Hippocampal formation (tissue), 2 donors: ENCODE measurements at regions not wholly inside any gene's neighbourhood (a gene's known extent, or its start where the extent isn't known, plus 50 kb on each side); places are given as distances from the start of the nearest gene placed in this dataset.

Source experiments
- DNase-seq, 2 donors: peaks; one replicate each; lab custom pipeline; 2025; lab: John Stamatoyannopoulos, UW

- no peak for DNase-seq
These were observed 108.5 kb downstream of the CYB561 start for GRCh38 chr17:63337579-63337978.

GRCh38 chr17:63338272-63338671 is 107.8 kb downstream of the CYB561 start:
- no peak for DNase-seq

DNA sequence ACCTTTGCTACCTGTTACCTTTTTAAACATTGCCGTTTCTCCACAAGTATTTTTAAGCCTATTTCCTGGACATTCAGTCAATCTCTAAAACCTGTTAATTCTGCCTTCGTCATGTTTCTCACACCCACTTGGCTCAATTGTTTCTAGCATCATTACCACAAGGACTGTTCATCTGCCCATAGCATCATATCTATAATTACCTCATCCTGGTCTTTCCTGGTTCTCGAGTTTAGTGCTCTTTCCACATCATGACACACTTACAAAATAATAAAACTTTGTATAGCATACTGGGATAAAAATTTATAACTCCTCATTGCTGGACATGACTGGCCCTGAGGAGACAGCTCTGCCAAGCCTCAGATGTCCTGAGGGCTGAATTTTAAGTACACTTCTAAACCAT is 104.8 kb downstream of the CYB561 start:
- DNase-seq, result no peak

DNA sequence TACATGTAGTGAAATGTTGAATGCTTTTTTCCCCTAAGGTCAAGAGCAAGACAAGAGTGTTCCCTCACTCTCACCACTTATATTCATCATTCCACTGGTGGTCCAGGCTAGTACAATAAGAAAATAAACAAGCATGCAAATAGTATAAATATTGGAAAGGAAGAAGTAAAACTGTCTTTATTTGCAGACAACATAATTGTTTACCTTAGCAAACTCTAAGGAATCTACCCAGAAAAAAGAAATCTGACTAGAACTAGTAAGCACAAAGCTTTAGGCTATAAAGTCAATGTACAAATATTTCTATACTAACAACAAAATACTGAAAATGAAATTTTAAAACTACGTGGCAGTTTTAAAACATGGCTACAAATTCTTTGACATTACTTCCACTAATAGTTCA is 101.7 kb downstream of the CYB561 start:
- DNase-seq, result no peak

DNA sequence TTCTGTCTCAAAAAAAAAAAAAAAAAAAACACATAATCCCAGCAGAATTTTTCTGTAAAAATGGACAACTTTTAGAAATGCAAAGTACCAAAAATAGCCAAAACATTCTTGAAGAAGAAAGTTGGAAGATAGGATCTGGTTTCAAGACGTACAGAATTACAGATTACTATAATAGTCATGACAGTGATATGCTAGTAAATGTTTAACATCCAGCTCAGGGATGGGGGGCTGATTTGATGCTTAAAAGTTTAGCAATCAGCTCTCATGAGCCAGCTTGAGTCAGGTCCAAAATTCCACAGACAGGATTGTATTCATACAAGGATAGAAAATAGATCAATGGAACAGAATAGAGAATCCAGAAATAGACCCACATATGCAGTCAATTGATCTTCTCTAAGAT is 100.5 kb downstream of the CYB561 start:
- DNase-seq, result no peak

- DNase-seq, result no peak
These were observed 98.6 kb downstream of the CYB561 start for GRCh38 chr17:63347475-63347874.

DNA sequence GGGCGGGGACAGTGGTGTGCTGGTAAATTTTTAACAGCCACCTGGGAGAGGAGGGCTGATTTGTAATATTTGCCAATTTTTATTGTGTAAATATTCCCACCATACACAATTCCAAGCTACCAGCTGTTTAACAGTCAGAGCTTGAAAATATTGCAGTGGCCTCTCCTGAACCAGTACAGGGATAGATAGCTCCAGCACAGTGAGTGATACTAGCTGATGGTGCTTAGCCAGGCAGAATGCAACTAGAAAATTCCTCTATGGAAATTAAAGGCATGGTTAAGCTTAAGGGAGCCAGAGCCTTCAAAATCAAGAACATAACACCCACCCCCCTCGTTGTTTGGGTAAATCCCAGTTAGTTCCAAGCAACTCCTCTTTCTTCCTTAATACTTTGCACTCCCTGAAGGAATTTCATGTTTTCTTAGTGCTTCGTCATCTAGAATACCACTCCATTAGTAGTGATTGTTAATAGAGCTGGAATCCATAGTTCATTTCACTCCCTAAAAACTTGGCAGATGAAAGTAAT is 96.6 kb downstream of the CYB561 start:
- no peak for DNase-seq

GRCh38 chr17:63350364-63350763 is 95.7 kb downstream of the CYB561 start:
- no peak for DNase-seq

DNA sequence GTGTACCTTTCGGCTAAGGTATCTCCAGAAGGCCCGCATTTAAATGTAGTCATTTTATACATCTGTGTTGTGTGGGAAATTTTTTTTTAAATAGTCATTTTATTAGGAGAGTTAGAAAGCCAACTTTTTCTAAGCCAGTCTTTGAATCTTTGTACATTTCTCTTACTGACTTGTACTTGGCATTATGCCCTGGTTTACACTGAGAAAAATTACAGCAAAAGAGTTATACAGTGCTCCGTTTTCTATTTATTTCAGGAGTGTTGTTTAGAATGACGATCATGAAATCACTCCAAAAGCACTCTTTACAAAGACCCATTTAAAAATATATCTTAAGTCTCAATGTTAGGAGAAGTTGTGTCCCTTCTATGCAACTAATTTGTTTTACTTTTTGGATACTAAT is 91.8 kb downstream of the CYB561 start:
- DNase-seq, result no peak

DNA sequence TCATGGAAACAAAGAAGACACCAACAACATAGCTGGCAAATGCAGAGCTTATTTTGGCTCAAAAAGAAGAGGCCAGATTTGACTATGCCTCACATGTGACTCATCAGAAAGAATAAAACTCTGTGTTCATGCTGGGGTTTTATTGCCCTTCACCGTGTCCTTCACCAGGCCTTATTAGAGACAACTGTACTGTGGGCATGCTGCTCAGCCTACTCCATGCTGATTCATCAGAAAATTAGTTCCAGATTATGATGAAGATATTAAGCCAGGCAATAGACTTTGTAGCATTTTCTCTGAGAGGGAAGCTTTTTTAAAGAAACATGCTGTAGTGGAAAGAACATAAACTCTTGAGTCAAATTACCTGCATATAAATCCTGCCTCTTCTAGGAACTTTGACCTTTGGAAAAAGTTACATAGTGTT is 89.8 kb downstream of the CYB561 start:
- no peak for DNase-seq

DNA sequence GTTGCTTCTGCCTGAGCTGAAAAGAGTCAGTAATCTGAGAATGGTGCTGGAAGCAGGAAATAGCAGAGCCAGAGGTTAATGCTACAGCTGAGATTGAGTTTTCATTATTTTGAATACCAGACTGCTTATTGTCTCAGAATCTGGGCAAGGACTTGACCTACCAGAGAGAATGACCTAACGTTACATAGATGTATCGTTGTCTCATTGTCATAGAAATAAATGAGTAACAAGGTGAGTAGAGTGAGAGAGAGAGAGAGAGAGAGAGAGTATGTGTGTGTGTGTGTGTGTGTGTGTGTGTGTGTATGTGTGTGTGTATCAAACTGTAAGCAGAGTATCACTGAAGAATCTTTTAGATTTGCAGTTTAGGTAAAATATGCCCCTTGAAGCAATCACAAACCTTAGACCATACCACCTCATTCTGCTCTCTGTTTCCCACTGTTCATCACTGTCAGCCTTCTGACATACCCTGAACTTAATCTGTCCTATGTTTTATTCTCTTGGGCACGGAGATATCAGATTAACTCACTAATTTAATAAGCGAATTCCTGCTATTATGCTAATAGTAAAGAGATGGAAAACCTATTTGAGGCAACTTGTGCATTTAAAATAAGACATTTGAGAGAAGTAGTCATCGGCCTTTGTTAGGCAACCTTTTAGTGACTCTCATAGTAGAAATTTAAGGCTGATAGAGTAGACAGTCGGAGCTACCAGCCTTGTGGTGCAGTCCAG is 87.8 kb downstream of the CYB561 start:
- DNase-seq, result no peak

- DNase-seq, result no peak
These were observed 87.2 kb downstream of the CYB561 start for GRCh38 chr17:63358956-63359355.

GRCh38 chr17:63361182-63361581 is 84.9 kb downstream of the CYB561 start:
- no peak for DNase-seq

- no peak for DNase-seq
These were observed 84.0 kb downstream of the CYB561 start for GRCh38 chr17:63362115-63362514.

- DNase-seq, result no peak
These were observed 81.7 kb downstream of the CYB561 start for GRCh38 chr17:63364387-63364786.

GRCh38 chr17:63364944-63365343 is 81.2 kb downstream of the CYB561 start:
- no peak for DNase-seq

DNA sequence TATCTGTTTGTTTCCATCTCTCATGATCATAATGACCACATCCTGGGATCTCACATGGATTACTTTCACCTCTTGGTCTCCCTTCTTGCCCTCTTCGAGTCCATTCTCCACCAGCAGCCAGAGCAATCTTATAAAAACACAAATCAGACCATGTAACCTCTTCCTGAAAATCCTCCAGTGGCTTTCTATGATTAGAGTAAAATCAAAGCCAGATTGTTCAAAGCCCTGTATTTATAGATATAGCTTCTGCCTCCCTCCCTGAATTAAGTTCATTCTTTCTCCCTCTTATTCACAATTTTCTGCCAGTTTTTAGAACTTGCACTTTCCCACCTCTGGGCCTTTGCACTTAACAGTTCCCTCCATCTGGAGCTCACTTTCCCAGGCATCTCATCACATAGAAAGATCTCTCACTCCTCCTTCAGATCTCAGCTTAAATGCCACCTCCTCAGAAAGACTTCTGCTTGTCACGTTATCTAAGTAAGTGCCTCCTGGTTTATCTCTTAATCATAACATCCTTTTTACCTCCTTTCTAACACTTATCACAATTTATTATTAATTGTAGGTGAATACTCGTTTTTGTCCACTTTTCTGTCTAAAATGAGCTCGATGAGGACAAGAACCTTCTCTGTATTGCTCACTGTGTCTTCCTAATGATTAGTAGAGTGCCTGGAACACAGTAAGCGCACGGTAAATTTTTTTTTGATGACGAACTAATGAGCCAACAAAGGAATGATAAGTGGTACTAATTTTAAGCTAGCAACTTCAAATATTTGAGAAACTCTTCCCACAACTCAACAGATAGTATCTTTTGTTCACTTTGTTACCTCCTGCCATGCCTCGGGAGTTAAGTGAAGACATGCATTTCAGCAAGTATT is 80.5 kb downstream of the CYB561 start:
- DNase-seq, result no peak

GRCh38 chr17:63366241-63366566 is 79.9 kb downstream of the CYB561 start:
- no peak for DNase-seq

- DNase-seq, result no peak
These were observed 76.9 kb downstream of the CYB561 start for GRCh38 chr17:63369233-63369632.

GRCh38 chr17:63370696-63371095 is 75.4 kb downstream of the CYB561 start:
- DNase-seq, result no peak

- DNase-seq, result no peak
These were observed 69.2 kb downstream of the CYB561 start for GRCh38 chr17:63376949-63377348.

- DNase-seq, result no peak
These were observed 67.4 kb downstream of the CYB561 start for GRCh38 chr17:63378411-63379375.
